ENCODE measurements at regions not wholly inside any gene's neighbourhood (a gene's known extent, or its start where the extent isn't known, plus 50 kb on each side); places are given as distances from the start of the nearest gene placed in this dataset.

GRCh38 chr2:5925604-5926003 is 233.4 kb downstream of the SOX11 start:
- H3K9me3 Mint-ChIP-seq: no peaks in the 10 kb centered on the region

DNA sequence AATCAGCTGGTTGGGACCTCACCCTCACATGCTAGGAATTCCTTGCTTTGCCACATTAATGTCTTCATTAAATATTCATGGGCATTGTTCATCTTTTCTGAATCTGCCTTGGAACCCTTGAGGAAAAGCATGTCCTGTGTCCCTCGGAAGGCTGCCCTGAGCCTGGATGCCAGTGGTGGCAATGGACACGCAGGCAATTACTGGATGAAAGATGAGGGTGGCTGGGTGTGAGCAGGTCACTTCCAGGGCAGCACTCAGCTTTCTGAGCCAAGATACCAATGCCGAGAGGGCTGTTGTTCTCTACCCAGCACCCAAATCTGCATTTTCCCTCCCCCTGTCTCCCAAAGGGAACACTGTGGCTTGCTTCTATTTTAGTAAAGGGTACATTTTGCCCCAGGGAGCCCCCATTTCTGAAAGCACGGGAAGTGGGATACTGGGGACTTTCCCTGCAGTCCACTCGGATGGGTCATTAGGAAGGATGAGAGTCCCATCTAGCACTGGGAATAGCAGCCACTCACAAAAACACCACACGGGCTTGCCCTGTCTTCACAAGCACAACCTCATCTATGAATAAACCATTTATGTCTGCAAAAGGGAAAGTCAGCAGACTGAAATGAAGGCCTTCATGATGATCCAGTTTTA is 234.8 kb downstream of the SOX11 start:
- H3K4me3 Mint-ChIP-seq: no peak overlapping the region
- H3K9me3 Mint-ChIP-seq: peaks cover 4% of the 10 kb centered on the region
- no peak for DNase-seq (ENCODE audit: extremely low spot score, unreplicated experiment)
- no peaks in the 10 kb centered on the region for H3K36me3 Mint-ChIP-seq
- no peak overlapping the region for H3K27ac Mint-ChIP-seq
- TF ChIP-seq, protein P1, sequence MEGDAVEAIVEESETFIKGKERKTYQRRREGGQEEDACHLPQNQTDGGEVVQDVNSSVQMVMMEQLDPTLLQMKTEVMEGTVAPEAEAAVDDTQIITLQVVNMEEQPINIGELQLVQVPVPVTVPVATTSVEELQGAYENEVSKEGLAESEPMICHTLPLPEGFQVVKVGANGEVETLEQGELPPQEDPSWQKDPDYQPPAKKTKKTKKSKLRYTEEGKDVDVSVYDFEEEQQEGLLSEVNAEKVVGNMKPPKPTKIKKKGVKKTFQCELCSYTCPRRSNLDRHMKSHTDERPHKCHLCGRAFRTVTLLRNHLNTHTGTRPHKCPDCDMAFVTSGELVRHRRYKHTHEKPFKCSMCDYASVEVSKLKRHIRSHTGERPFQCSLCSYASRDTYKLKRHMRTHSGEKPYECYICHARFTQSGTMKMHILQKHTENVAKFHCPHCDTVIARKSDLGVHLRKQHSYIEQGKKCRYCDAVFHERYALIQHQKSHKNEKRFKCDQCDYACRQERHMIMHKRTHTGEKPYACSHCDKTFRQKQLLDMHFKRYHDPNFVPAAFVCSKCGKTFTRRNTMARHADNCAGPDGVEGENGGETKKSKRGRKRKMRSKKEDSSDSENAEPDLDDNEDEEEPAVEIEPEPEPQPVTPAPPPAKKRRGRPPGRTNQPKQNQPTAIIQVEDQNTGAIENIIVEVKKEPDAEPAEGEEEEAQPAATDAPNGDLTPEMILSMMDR (conservative IDR thresholded peaks at IDR 0.05): no peak
- peaks cover 18% of the 10 kb centered on the region for H3K4me1 Mint-ChIP-seq (ENCODE audit: unreplicated experiment)
- H3K27me3 Mint-ChIP-seq: no peaks in the 10 kb centered on the region

More at GRCh38 chr2:5925604-5926003, 233.4 kb downstream of the SOX11 start:
- peaks cover 4% of the 10 kb centered on the region for H3K36me3 Mint-ChIP-seq
- no peak overlapping the region for H3K27ac Mint-ChIP-seq
- H3K27me3 Mint-ChIP-seq: no peaks in the 10 kb centered on the region
- TF ChIP-seq, protein P1 (conservative IDR thresholded peaks at IDR 0.05): no peak
- H3K4me3 Mint-ChIP-seq: no peak overlapping the region
- DNase-seq (ENCODE audit: extremely low spot score, unreplicated experiment): no peak
- peaks cover 22% of the 10 kb centered on the region for H3K4me1 Mint-ChIP-seq (ENCODE audit: unreplicated experiment)

GRCh38 chr2:5932556-5933469 is 240.6 kb downstream of the SOX11 start:
- Mint-ChIP-seq H3K36me3 (no peaks in the 10 kb centered on the region), H3K9me3 (peaks cover 4% of the 10 kb centered on the region), H3K4me3 (no peak overlapping the region), H3K27ac (no peak overlapping the region), H3K4me1 (ENCODE audit: unreplicated experiment) (peaks cover 10% of the 10 kb centered on the region), H3K27me3 (peaks cover 6% of the 10 kb centered on the region)
- no peak for DNase-seq (ENCODE audit: extremely low spot score, unreplicated experiment)
- TF ChIP-seq, protein P1 (conservative IDR thresholded peaks at IDR 0.05): no peak

DNA sequence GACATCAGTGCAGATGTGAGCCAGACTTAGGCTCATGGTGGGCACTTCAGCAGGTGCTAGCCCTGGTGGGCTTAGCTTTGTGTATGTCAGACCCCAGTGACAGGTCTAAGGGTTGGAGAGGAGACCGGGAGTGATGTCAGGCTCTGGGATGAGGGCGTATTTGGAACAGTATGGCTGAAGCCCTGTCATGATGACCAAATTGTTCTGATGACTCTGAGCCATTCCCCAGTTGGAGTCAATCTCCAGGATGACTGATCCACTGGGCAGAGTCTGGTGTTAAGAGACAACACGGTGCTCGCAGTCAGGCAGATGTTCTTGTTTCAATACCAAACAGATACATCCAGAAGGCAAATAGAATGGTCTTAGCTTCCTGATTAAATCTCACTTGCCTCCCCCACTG is 241.5 kb downstream of the SOX11 start:
- H3K9me3 Mint-ChIP-seq: peaks cover 4% of the 10 kb centered on the region
- peaks cover 16% of the 10 kb centered on the region for H3K4me1 Mint-ChIP-seq (ENCODE audit: unreplicated experiment)
- no peaks in the 10 kb centered on the region for H3K36me3 Mint-ChIP-seq

DNA sequence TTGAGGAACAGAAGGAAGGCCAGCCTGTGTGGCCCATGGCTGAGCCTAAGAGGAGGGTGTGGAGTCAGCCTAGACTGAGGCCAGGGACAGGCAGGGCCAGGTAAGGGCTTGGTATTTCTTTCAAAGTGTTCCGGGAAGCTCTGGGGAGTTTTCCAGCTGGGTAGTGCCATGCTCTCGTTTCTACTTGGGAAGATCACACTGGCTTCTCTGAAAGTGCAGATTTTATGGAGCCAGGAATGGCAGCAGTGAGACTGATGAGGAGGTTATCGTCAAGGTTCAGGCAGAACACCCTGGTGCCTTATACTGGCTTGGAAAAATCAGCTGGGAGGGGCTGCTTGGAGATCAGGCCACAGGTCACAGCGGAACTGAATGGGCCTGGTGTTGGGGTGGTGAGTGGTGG is 245.1 kb downstream of the SOX11 start:
- Mint-ChIP-seq H3K36me3 (no peaks in the 10 kb centered on the region), H3K27me3 (peaks cover 6% of the 10 kb centered on the region), H3K27ac (no peak overlapping the region), H3K9me3 (no peaks in the 10 kb centered on the region), H3K4me1 (ENCODE audit: unreplicated experiment) (peaks cover 16% of the 10 kb centered on the region), H3K4me3 (peak overlapping the region; percentile 20)
- DNase-seq (ENCODE audit: extremely low spot score, unreplicated experiment): no peak
- TF ChIP-seq, protein P1 (conservative IDR thresholded peaks at IDR 0.05): no peak

More for the DNA sequence above, 241.5 kb downstream of the SOX11 start:
- H3K4me3 Mint-ChIP-seq: no peak overlapping the region
- peak overlapping the region; percentile 71 for H3K27ac Mint-ChIP-seq
- DNase-seq (ENCODE audit: extremely low spot score, unreplicated experiment): no peak
- H3K27me3 Mint-ChIP-seq: peaks cover 6% of the 10 kb centered on the region
- TF ChIP-seq, protein P1 (conservative IDR thresholded peaks at IDR 0.05): no peak

All from type B pancreatic cell (in vitro differentiated cells).